SH-SY5Y (cell line): ENCODE measurements at regions not wholly inside any gene's neighbourhood (a gene's known extent, or its start where the extent isn't known, plus 50 kb on each side); places are given as distances from the start of the nearest gene placed in this dataset.

Experiments used
- GATA2 ChIP-seq: IDR thresholded peaks from 2 replicates; pipeline ENCODE4 v1.6.1; 2011; ENCODE audit warnings: mild to moderate bottlenecking, low read depth, low read length
- GATA3 ChIP-seq: IDR thresholded peaks from 2 replicates; pipeline ENCODE4 v1.6.1; 2011; ENCODE audit warnings: low read depth, mild to moderate bottlenecking, low read length, moderate library complexity

DNA sequence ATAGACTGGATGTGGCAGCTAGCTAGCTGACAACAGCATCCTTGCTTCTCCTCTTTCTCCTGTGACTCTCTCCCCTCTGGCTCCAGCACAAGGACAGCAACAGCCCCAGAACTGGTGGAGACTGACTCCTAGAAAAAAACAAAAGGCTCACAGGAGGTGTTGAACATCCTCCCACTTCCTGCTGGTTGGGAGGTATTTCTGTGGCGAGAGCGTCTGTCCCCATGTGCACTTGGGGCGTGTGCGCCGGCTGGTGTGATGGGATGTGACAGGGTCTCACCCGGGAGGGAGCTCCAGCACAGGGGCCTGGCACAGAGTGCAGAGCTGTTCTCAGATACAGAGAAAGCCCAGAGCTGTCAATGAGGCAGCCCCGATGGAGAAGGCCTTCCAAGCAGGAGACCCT, 107.2 kb upstream of the E2F8 start:
- no peak for TF ChIP-seq GATA2
- no peak for TF ChIP-seq GATA3
